Ishikawa (cell line): ENCODE measurements at regions not wholly inside any gene's neighbourhood (a gene's known extent, or its start where the extent isn't known, plus 50 kb on each side); places are given as distances from the start of the nearest gene placed in this dataset.

ENCODE experiments used
- CEBPB ChIP-seq: IDR thresholded peaks from 2 replicates; pipeline ENCODE4 v1.6.1; 2012
- CREB1 ChIP-seq: IDR thresholded peaks from 2 replicates; pipeline ENCODE4 v1.6.1; 2012; ENCODE audit warnings: low read depth
- EGR1 ChIP-seq: IDR thresholded peaks from 2 replicates; pipeline ENCODE4 v1.6.1; 2012
- EP300 ChIP-seq: IDR thresholded peaks from 2 replicates; pipeline ENCODE4 v1.6.1; 2012; ENCODE audit warnings: borderline replicate concordance
- FOXM1 ChIP-seq: IDR thresholded peaks from 2 replicates; pipeline ENCODE4 v1.6.1; 2012; ENCODE audit warnings: low read depth, borderline replicate concordance
- NFIC ChIP-seq: IDR thresholded peaks from 2 replicates; pipeline ENCODE4 v1.6.1; 2012
- RAD21 ChIP-seq: IDR thresholded peaks from 2 replicates; pipeline ENCODE4 v1.6.1; 2012; ENCODE audit warnings: low read depth
- TAF1 ChIP-seq: IDR thresholded peaks from 2 replicates; pipeline ENCODE4 v1.6.1; 2012; ENCODE audit warnings: low read depth, mild to moderate bottlenecking
- TCF12 ChIP-seq: IDR thresholded peaks from 2 replicates; pipeline ENCODE4 v1.6.1; 2012; ENCODE audit warnings: low read depth
- TEAD4 ChIP-seq: IDR thresholded peaks from 2 replicates; pipeline ENCODE4 v1.6.1; 2012
- YY1 ChIP-seq: IDR thresholded peaks from 2 replicates; pipeline ENCODE4 v1.6.1; 2012; ENCODE audit warnings: low read depth
- ZBTB7A ChIP-seq: IDR thresholded peaks from 2 replicates; pipeline ENCODE4 v1.6.1; 2012; ENCODE audit warnings: low read depth
- TF ChIP-seq, protein P1 (sequence below): IDR thresholded peaks from 2 replicates; pipeline ENCODE4 v1.6.1; 2012
- TF ChIP-seq, protein P2 (sequence below): IDR thresholded peaks from 2 replicates; pipeline ENCODE4 v1.6.1; 2012; ENCODE audit warnings: low read depth, mild to moderate bottlenecking
- TF ChIP-seq, protein P3 (sequence below): IDR thresholded peaks from 2 replicates; pipeline ENCODE4 v1.6.1; 2012

DNA sequence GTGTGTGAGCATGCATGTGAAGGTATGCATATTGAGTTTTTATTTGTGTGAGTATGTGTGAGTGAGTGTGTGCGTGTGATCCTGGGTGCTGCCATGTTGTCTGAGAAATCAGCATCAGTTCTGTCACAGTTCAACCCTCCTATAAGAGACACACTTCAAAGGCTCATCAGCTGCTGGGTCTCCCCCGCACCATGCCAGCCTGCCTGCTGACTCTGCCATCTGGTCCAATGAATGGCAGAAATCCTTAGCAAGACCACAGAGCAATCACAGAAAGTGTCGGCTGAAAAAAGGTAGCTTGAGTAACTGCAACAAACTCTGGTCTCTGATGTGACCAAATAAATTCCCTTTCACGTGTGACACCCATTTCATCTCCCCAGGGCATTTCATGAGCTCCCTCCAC lies 381.8 kb upstream of the MAF start:
- TF ChIP-seq EGR1 (no peak), RAD21 (no peak), ZBTB7A (no peak), CEBPB (no peak), TCF12 (no peak), TAF1 (no peak), EP300 (no peak), YY1 (no peak), NFIC (no peak), CREB1 (no peak), FOXM1 (no peak), TEAD4 (no peak)
- TF ChIP-seq, protein P1, sequence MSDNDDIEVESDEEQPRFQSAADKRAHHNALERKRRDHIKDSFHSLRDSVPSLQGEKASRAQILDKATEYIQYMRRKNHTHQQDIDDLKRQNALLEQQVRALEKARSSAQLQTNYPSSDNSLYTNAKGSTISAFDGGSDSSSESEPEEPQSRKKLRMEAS, result no peak
- TF ChIP-seq, protein P2, sequence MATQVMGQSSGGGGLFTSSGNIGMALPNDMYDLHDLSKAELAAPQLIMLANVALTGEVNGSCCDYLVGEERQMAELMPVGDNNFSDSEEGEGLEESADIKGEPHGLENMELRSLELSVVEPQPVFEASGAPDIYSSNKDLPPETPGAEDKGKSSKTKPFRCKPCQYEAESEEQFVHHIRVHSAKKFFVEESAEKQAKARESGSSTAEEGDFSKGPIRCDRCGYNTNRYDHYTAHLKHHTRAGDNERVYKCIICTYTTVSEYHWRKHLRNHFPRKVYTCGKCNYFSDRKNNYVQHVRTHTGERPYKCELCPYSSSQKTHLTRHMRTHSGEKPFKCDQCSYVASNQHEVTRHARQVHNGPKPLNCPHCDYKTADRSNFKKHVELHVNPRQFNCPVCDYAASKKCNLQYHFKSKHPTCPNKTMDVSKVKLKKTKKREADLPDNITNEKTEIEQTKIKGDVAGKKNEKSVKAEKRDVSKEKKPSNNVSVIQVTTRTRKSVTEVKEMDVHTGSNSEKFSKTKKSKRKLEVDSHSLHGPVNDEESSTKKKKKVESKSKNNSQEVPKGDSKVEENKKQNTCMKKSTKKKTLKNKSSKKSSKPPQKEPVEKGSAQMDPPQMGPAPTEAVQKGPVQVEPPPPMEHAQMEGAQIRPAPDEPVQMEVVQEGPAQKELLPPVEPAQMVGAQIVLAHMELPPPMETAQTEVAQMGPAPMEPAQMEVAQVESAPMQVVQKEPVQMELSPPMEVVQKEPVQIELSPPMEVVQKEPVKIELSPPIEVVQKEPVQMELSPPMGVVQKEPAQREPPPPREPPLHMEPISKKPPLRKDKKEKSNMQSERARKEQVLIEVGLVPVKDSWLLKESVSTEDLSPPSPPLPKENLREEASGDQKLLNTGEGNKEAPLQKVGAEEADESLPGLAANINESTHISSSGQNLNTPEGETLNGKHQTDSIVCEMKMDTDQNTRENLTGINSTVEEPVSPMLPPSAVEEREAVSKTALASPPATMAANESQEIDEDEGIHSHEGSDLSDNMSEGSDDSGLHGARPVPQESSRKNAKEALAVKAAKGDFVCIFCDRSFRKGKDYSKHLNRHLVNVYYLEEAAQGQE, result no peak
- TF ChIP-seq, protein P3, sequence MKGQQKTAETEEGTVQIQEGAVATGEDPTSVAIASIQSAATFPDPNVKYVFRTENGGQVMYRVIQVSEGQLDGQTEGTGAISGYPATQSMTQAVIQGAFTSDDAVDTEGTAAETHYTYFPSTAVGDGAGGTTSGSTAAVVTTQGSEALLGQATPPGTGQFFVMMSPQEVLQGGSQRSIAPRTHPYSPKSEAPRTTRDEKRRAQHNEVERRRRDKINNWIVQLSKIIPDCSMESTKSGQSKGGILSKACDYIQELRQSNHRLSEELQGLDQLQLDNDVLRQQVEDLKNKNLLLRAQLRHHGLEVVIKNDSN, result no peak

DNA sequence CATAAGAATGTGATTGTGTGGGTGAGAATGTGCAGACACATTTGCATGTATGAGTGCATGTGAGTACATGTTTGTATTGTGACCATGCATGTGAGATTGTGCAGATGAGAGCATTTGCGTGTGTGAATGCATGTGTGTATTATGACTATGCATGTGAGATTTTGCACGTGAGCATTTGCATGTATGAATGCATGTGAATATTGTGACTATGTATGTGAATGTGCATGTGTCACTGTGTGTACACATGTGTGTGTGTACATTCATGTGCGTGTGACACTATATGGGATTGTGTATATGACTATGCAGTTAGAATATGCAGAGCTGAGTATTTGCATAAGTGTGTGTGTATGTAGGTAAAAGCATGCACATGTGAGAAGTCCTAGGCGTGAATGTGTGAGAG lies 381.3 kb upstream of the MAF start:
- TF ChIP-seq TEAD4 (no peak), TCF12 (no peak), FOXM1 (no peak), EGR1 (no peak), NFIC (no peak), TAF1 (no peak), ZBTB7A (no peak), YY1 (no peak)
- TF ChIP-seq, protein P1, result no peak
- TF ChIP-seq, protein P2, result no peak
- TF ChIP-seq, protein P3, result no peak

DNA sequence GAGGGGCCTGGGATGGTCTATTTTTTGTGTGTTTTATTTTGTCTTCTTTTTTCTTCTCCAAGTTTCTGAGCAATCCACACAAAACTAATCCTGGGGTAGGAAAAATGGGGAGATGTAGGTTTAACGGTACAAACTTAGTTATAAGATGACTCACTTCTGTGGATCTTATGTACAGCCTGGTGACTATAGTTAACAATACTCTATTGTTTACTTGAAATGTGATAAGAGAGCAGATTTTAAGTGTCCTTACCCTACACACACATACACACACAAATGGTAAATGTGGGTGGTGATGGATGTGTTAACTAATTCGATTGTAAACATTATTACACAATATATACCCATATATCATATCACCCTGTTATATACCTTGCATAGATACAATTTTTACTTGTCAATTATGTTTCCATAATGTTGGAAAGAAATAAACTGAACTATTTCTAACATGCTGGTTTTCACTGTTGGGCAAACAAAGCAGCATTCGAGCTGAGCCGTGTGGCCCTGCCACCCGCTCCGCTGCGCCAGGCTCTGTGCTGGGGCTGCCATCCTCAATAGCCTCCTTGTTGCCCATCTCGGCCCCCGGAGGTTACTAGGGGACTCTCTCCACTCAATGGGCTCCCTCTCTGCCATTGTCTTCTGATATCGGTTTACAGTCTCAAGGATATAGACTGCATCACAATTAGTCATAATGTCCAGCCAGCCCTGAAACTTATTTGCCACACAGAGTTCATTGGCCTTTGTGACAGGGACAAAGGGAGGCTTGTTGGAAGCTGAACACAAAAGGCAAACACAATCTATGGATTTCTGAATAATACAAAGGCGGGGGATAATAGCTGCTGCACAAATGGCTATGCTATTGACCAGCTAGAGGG lies 380.3 kb upstream of the MAF start:
- TF ChIP-seq EP300 (no peak), EGR1 (no peak), TAF1 (no peak), ZBTB7A (no peak), CREB1 (no peak), FOXM1 (no peak), RAD21 (no peak), TCF12 (no peak), TEAD4 (no peak), YY1 (no peak), CEBPB (no peak), NFIC (no peak)
- TF ChIP-seq, protein P1, result no peak
- TF ChIP-seq, protein P3, result no peak
- TF ChIP-seq, protein P2, result no peak
